Right hindlimb (tissue), 1 donor: ENCODE measurements at regions not wholly inside any gene's neighbourhood (a gene's known extent, or its start where the extent isn't known, plus 50 kb on each side); places are given as distances from the start of the nearest gene placed in this dataset.

Experiments used
- DNase-seq: peaks from one replicate; pipeline ENCODE4 v3.0.0-alpha.2; 2018

DNA sequence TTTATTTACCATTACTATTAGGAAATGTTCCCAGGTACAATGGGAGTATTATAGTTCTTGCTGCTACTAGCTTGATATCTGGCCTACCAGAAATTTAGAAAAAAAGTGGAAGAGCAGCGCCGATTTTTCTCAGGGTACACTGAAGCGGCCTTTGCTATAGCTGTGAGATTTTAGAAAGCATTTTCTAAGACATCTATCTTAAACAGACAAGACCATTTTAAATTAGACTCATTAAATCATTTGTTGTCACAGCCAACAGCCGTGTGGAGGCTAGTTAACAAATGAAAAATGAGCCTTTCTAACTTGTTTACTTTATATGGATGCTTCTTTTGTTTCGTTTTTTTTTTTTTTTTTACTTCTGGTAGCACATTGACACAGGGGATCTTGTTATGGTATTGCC is 183.2 kb upstream of the ZRANB2 start:
- DNase-seq: no peak

DNA sequence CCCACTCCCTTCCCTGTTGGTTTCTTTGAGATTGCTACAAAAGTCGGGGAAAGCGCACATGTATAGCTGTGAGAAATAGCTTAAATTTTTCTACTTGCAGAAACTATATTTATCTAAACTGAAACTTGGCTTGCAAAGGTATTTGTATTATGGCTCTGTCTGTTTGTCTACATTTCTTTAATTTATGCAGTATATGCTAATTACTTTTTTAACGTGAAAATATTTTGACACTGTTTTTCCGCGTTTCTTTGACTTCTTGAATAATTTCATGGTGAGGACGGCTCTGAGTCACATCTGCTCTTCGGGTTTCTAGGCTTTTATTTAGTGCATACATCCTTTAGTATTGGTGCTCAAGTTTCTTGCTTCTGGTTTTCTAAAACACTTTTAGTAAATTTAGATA is 182.1 kb upstream of the ZRANB2 start:
- no peak for DNase-seq

DNA sequence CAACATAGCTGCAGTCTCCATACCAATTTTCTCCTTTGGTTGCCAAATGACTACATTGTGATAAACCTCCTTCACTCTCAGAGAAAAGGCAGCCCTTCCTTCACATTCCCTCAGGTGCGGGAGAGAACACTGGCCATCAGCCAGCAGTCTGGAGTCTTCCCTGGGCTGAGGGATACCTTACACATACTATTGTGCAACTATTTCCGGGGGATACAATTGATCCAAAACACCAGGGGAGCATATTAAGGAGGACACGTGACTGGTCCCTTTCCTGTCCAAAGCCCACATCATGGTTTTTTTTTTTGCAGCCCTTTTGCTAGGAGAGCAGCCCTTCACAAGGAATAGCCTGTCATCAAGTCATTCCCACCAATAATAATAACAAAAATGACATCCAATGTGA is 172.1 kb upstream of the ZRANB2 start:
- DNase-seq: no peak

DNA sequence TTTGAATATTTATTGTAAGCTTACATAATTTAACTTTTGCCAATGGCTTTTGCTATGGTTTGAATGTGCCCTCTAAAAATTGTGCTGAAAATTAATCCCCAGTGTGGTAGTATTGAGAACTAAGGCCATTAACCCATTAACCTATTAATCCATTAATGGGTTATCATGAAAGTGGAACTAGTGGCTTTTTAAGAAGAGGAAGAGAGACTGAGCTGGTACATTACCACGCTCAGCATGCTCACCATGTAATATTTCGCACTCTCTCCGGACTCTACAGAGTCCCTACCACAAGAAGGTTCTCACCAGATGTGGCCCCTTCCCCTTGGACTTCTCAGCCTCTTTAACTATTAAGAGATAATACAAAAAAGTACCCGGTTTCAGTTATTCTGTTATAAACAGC is 164.4 kb upstream of the ZRANB2 start:
- DNase-seq: no peak

DNA sequence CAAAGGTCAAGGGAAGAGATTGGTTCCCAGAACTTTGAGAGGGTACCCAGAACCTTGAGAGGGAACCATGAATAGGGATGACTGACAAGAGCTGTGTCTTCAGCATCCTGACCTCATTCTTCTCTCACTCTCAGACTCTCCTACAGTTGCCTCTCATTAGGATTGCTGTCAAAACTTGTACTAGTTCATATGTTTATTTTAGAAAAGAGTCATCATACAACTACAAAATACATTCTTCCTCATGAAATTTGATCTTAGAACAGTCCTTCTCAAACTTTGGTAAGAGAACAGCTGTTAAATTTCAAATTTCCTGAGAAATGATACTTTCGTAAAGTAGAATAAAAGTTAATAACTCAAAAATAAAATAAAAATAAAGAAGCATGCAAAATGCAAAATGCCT is 161.4 kb upstream of the ZRANB2 start:
- DNase-seq: no peak

DNA sequence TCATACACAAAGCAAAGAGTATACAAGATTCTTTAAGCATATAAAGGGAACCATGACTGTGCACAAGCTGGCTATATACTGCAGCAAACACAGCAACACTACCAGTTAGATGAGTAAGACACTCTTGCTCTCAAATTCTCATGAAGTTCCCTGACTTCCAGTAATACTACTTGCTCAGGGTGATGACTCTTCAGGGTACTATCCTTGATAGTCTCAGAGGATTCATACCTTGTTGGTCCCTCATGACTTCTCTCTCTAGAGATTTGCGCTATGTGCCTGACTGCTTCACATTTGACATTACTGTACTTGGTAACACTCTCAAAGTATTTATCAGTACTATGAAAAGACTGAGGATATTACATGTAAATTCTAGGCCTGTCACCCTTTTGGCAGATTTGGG is 159.8 kb upstream of the ZRANB2 start:
- no peak for DNase-seq

DNA sequence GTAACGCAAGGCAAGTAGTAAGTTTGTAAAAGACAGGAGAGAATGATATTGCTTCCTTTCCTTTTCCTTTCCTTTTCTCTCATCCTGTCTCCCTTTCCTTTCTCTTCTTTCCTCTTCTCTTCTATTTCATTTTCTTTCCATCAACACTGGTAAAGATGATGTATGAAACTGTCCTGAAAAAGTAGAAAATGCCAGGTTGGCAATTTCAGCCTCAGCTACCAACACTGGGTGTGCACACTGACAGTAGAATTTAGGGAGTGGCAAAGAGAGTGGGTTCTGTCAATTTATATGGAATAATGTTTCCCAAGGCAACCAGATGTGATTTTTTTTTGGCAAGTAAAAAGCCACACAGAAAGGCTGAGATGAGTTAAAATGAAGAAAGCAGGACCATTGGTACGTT is 155.7 kb upstream of the ZRANB2 start:
- no peak for DNase-seq

DNA sequence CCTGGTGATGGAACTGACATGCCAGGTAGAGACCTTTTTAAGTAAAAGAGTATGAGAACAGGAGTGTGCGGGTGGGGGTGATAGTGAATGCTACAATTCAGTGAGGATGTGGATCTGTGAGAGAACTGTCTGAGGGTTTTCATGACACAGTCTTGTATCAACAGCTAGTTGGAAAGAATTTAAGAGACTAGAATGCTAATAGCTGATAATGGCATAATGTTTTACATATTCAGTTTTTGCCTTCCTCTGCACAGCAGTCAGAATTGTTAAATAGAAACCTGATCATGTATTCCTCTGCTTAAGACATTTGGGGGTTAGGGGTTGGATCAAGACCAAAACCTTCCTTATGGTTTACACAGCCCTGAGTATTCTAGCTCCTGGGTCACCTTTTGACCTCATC is 152.8 kb upstream of the ZRANB2 start:
- no peak for DNase-seq

DNA sequence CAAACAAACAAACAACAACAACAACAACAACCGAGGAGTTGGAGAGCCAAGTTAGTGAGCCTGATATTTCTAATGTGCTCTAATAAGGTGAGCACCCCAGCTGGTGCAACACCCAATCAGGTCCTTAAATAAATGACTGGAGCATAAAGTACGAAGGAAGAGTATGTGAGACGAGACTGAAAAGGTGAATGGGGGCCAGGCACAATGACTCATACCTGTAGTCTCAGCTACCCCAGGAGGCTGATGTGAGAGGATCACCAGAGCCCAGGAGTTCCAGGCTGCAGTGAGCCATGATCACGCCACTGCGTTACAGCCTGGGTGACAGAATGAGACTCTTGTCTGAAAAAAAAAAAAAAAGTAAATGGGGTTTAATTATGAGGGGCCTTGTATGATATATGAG is 152.0 kb upstream of the ZRANB2 start:
- no peak for DNase-seq

DNA sequence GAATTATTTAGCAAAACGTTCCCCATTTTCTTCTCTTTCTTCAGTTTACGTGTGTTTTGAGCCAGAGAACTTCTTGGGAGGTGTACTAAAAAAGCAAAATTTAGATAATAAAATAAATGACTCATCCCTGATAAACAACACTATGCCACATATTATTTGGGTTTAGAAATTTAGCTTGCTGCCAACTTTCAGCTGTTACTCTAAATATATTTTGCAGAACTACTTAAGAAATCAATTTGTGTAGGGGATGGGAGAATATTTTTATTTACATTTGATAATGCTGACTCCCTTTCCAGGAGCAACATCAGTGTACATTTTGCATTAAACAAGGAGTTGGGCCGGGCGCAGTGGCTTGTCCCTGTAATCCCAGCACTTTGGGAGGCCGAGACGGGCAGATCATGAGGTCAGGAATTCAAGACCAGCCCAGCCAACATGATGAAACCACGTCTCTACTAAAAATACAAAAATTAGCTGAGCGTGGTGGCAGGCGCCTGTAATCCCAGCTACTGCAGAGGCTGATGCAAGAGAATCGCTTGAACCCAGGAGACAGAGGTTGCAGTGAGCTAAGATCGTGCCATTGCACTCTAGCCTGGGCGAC is 151.4 kb upstream of the ZRANB2 start:
- DNase-seq: no peak

DNA sequence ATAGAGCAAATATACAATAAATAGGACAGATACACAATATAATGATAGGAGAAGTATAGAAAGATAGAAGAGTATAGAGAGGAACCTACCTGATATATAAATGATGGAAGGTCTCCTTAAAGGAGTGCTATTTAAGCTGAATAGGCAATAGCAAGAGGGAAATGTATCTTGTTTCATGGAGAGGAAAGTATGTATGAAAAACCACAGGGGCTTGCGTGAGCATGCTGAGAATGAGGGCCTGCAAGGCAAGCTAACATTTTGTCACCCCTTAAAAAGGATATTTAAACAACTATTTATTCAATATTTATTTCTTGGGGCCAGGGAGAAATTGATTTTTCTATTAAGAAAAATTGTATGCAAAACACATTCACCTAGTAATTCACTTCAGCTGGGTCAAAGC is 150.9 kb upstream of the ZRANB2 start:
- no peak for DNase-seq

DNA sequence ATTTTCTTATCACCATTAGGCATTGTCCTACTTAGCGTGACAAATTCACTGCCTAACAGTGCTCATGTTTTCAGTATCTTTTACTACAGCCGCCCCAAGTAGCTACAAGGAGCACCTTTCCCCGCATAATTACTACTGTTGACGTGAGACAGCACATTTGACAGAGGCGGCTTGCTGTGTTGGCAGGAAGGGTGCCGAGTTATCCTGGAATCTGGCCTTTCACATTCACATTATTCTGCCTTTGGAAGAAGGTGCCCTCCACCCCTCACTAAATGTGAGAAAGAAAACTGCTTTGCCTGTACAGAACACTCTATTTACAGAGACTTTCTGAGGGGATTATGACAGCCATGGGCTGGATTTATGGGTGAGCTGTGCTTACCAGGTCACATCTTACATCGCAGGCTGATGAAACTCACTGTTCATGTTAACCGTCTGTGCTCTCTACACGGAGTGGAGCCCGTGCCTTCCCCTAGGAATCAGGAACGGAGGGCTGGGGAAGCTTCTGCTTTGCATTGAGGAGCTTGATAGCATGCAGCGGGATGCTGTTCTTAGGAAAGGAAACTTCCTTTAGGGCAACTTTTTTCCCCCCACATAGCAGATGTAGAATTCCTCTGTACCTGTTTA is 148.0 kb upstream of the ZRANB2 start:
- DNase-seq: no peak

DNA sequence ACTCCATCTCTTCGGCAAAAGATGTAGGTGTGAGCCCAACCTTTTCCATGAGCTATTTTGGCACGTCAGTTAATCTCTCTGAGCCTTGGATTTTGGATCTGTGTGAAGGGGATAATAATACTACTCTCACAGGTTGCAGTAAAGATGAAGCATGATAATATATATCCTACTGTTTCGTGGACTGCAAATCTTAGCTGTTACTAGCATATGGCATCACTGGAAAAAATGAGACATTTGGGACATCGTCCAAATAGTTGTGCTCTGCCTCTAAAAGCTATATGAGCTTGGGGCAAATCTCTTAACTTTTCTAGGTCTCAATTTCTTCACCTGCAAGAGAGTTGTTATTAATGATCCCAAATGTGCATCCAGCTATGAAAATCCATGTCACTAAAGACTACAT is 147.4 kb upstream of the ZRANB2 start:
- no peak for DNase-seq

DNA sequence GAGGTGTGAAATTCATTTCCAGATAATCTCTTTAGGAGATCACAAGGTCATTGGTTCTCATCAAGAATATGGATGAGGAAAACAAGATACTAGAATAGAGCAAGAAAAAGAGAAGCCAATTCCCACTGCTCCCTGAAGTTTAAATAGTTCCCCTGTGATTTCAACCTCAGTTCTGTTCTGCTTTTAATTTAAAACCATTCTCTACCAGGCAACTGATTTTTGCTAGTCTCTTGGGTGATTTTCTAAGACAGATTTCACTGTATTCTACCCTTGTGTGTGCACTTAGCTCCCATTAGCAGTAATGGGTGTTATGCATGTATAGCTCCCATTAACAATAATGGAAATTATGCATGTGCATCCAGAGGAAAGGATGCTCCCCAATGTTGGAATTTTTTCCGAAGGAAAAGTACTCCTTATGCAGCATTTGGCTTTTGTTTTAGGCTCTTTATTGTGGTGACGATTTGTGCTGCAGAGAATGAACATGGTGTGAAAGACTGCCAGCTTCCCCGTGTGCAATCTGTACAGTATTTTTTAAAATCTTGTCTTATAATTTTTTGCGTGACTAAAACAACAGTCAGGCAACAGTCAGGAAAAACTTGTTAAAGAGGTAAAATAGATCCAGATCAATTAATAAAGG is 144.0 kb upstream of the ZRANB2 start:
- DNase-seq: no peak

DNA sequence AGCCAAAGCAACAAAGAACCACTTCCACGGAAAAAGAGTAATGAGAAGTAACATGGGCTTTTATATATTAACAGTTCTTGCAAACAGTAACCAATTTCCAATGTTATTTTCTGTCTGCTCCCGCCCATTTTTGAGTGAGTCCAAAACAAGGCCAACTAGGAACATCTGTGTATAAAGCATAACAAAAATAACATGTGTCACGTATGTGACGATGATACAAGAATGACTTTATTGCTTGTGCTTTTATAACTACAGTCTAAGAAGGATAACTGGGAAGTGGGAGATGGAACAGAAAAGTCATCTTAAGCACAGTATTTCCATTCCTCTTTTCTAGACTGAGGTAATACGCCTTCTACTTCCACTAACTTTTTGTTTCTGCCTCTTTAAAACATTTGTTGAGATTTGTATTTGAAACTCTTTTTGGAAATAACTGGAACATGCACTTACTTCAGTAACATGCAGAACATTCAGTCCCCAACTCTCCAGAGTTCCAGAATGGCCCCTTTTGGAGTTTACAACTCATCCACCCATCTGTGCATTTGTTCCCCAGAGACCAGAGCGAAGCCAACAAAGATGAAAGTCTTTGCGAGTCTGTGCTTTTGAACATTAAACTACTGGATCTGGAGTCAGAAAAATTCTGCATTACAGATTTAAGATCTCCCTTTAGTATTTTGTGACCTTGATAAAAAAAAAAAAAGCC is 143.0 kb upstream of the ZRANB2 start:
- no peak for DNase-seq

DNA sequence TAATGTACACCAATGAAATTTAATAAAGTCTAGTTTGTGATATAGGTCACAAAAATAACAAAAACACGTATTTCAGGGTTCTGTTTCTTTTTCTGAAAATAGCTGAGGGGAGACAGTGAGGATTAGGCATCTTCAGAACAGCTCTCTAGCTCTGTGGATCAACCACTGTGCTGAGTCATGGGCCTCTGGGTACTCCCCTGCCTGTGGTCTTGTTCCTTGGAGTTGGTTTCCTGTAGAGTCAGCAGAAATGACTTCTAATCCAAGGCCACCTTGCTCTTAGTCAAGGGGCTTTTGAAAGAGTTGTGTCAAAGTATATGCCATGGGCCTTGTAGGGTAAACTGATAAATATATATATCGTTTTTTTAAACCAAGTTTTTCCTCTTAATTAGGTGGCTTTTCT is 141.8 kb upstream of the ZRANB2 start:
- no peak for DNase-seq

DNA sequence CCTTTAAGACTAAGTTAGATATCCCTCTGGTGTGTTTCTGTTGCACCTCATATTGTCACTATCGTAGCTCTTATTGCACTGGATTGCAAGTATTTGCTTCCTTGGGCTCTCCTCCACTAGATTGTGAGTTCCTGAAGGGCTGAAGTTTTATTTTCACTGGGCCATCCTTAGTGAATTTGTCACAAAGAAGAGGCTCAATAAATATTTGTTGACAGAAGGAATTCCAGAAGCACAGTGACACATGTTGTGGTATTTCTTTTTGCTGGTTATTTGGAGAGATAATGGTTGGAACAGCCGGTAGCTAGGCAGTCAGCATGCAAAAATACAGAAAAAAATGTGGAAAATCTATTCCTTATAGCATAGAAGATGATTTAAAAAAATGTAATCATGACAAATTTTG is 129.9 kb upstream of the ZRANB2 start:
- DNase-seq: no peak

DNA sequence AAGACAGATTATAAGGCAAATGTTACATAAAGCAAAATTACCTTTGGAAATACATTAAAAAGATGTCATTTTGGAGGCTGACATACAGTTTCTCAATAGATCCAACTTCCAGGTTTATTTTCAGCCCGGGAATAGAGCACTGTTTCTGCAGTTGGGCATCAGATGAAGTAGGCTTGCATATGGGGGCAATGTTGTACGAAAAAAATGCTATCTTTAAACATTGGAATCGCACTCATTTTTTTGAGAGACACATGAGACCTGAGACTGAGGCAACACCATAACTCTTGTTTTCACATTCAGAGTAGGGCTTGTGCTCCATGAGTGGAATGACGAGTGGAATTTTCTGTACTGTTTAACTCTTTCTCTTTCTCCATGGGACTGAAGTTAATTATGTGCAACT is 122.4 kb upstream of the ZRANB2 start:
- no peak for DNase-seq

DNA sequence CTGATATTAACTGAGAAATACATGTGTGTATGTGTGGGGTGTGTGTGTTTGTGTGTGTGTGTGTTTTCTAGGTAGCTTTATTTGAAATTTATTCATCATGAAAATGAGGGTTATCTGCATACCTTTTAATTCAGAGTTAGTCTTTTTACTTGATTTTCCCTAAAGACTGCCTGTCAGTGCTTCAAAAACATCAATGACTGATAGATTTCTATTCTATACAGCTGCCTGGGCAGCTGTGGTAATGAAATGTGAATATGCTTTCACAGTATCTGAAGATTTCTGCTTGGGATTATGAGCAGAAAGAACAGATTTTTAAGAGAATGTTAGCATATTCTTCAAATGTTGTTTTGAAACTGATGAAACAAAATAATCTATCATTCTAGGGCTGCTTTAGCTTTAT is 119.7 kb upstream of the ZRANB2 start:
- DNase-seq: no peak

DNA sequence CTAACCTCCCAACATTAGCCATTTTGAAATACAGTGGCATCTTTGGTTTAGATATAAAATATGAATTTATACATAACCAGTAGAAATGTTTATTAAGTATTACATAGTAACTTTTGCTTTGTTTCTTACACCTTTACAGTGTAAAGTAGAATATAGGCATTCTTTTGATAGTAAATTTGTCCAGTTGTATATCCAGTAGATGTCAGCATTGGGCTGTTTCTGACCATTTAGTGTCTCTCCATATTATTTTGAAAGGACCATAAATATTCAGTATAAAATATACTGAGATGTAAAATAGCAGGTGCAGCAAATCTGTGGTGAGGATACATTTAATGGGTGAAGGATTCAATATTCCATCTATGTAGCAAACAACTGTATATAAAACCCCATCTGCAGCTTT is 115.8 kb upstream of the ZRANB2 start:
- DNase-seq: no peak

DNA sequence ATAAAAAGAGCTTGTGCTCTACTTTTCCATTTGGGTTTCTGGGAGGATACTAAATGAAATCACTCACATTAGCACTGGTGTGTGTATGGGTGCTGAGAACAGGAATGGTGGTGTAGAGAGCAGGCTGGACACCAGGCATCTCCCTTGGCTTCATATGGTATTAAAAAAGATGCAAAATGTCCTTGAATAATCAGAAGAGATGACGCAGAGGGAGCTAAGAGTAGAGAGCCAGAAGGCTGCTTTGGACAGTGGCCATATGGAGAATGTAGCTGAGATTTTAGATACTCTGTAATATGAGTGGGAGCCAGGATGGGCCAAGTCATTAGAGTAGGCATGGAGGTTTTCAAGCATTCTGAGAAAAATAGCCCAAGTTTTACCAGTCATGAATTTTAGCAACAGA is 112.3 kb upstream of the ZRANB2 start:
- DNase-seq: no peak

DNA sequence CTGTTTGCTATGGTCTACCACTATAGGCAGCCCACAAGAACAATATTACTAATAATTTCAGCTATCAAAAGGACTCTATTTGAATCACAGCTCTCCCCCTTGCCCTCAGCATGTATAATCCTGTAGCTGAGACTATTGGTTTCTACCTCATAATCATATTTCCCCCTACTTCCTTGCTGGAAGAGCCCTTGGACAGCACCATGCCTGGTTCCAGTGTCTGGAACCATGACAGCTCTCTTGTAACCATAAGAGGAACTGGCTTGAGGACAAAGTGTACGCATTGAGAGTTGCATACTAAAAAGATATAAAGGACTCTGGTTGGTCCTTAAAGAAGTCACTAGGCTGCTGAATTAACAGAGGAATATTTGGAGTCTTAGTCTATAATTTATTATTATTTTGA is 110.7 kb upstream of the ZRANB2 start:
- DNase-seq: no peak

DNA sequence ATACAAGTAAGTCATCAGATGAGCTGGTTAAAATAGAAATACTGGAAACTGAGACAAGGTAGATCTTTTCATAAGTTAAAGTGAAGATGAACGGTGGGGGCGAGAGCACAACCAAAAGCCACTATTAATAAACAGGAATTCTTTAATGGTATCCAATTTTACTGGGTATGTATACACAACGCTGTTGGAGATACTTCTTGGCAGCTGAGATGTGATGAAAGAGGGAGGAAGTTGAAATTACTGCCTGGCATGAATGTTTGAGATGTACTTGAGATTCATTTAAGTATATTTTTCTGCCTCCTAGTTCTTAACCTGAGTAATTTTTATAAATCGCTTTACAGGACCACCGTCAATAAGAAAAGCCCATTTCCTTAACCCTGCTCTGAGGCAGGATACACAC is 110.0 kb upstream of the ZRANB2 start:
- DNase-seq: no peak

DNA sequence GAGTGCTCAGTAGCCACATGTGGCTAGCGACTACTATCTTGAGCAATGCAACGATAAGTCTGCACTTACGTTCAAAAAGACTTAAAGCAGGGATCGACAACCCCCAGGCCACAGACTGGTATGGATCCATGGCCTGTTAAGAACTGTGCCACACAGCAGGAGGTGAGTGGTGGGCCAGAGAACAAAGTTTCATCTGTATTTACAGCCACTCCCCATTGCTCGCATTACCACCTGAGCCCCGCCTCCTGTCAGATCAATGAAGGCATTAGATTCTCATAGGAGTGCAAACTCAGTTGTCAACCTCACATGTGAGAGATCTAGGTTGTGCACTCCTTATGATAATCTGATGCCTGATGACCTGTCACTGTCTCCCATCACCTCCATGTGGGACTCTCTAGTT is 103.6 kb upstream of the ZRANB2 start:
- DNase-seq: no peak
